ENCODE measurements at regions not wholly inside any gene's neighbourhood (a gene's known extent, or its start where the extent isn't known, plus 50 kb on each side); places are given as distances from the start of the nearest gene placed in this dataset.

DNA sequence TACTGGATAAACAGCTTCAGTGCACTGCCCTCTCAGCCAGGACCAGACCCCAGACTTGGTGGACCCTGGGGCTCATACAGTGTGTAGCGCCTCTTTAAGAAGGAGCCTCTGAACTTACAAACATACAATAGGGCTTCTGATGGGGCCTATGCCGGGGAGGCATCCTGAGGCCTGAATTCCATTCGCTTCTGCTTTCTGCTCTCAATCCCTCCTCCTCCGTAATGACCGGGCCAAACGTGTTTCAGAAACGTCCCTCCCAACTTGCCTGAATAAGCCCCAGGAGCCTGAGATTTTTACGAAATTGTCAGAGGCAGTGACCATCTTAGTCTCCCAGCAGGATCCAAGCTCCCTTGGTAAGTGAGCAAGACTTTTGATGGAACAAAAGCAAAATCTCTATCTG lies 128.1 kb upstream of the BOD1 start:
- no peak for DNase-seq

DNA sequence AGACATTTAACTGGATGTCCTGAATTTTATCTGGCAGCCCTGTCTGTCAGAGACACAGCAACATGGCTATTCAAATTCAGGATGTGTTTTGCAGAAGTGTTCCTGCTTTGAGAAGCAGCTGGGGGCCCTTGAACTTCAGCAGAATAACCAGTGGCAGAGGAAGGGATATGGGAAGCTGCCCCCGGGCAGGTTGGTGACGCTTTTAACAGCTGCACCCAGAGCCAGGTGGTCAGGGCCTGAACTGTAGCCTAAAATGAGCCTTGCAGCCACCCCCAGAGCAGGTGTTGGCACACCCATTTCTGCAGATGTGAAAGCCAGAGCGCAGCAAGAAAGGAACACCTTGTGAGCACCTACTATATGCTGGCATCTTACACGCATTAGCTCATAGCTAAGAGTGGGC lies 128.7 kb upstream of the BOD1 start:
- DNase-seq, result no peak

DNA sequence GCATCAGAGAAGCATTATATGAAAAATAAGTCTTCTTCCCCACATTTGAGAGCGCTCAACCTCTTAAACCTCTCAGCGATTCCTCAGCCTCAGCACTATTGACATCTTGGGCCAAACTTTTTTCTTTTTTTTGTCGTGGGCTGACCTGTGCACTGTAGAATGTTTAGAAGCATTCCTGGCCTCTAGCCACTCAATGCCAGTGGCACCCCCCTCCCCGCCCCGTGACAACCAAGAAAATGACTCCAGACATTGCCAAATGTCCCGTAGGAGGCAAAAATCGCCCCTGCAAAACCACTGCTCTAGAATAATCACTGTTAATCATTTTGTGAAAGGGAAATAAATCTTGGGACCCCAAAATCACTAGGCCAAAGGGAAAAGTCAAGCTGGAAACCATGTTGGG lies 129.1 kb upstream of the BOD1 start:
- no peak for DNase-seq

DNA sequence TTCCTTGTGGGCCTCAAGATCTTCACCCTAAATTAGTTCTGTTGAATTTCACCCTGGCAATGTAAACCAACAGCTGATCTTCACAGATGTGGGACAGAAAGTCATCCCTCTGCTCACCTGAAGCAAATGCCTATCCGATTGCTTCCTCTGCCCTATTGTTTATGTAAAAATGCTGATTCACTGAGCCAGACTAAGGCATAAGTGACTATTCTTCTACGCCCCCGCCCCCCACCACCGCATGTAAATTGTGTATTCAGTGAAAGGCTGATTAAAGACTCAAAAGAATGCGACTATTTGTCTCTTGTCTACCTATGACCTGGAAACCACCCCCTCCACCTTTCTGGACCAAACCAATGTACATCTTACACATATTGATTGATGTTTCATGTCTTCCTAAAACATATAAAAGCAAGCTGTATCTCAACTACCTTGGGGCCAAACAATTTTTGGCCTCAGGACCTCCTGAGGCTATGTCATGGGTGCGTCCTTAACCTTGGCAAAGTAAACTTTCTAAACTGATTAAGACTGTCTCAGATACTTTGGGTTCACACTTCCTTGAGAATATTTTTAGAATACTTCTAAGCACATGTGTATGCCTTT lies 129.7 kb upstream of the BOD1 start:
- DNase-seq, result no peak

DNA sequence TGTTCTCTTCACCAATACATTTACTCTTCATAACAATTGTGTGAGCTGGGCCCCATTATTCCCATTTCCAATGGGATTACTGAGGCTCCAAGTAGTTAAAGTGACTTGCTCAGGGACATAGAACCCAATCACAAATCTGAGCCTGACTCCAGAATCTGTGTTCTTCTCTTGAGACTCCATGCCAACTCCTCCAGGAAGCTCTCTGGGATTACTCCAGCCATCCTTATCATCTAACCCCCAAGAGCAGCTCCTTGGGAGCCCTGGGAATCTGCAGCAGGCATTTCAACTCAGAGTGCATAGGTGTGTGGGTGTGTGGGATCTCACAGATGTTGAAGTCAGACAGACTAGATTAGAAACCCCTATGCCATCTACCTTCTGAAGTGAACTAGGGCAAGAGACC lies 131.4 kb upstream of the BOD1 start:
- DNase-seq, result no peak

DNA sequence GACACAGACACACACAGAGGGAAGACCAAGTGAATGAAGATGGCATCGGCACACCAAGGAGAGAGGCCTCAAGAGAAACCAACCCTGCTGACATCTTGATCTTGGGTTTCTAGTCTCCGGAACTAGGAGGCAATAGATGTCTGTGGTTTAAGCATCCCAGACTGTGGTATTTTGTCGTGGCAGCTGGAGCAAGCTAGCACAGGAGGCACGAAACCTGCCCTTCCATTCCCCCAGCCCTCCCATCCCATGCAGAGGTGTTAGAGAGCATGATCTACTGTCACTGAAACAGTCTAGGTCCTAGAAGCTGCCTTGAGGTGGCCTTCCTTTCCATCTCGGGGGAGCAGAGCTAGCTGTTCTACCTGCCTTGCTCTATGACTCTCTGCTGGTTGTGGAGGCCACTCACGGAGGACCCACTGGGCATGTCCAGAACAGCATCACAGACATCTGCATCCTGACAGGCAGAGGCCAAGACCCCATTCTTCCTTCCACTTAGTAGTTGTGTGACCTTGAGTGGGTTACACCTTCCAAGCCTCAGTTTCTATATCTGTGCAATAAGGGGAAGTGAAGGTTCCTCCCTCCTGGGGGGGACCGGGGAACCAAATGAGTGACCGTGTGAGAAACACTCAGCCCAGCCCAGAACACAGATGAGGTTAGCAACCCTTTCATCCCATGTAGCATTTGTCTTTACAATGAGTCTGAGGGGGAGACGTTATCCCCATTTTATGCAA lies 134.3 kb upstream of the BOD1 start:
- DNase-seq, result no peak

DNA sequence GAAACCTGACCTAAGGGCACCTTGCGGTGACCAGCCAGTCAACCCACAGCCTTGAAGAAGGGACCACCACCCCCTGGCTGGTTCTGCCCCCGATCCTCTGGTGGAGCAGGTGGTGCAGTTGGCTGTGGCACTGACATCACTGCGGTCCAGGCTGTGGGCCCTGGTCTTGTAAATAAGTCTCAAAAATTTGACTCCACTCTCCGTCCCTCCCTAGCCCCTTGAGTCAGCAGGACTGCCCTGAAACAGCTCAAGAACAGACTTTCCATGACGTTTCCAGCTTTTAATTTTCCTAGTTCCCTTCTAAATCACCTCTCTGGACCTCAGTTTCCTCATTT lies 134.8 kb upstream of the BOD1 start:
- no peak for DNase-seq

DNA sequence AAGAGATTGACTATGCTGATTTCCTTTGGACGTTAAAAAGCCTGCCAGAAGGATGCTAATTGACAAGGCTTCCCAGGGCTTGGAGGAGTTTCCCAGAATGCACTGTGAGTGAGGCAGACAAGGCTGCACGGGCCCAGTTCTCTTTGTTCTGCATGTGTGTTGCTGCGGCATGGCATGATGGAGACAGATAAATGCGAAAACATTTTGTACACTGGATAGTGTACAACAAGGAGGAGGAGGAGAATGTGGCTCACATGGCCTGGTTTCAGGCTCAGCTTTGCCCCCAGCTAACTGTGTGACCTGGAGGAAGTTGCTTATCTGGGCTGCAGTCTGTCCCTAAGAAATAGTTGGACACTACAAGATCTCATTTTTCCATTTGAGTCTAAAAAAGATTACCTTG lies 135.5 kb upstream of the CPEB4 start:
- no peak for DNase-seq

DNA sequence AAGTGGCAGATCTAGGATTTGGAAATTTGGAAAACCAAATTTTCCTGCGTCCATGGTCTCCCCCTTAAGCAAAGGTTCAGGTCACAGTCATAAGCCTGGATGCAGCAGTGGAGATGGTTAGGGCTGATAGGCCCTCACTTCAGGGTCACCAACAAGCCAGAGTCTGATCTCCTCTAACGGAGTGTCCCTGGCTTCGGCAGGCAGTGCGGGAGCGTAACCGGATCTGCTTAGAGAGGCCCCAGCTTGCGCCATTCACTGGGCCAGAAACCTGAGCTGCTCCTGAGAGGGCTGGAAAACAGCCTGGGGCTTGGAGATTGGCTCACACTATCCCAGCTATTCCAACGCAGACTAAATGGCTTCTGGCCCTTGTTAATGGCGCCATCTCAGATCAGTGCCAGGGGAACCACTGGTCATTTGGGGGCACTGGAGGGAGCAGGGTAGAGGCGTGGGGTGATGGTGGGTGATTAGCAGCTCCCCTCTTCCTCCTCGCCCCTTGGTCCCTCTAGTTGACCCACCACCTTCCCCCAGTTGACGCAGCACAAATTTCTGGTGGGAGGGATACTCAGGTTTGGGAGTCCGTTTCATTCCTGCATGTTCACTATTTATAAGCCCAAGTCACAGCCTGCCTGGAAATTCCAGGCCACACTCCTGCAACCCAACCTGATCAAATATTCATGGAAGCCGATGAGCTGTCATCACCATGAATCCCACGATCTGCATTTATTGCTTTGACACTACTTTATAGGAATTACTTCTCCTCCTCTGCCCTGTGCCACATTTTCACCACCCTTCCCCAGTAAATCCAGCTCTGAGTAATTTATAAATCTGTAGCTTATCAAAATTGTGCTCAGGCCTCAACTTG lies 134.6 kb upstream of the CPEB4 start:
- DNase-seq, result peak; percentile 78

DNA sequence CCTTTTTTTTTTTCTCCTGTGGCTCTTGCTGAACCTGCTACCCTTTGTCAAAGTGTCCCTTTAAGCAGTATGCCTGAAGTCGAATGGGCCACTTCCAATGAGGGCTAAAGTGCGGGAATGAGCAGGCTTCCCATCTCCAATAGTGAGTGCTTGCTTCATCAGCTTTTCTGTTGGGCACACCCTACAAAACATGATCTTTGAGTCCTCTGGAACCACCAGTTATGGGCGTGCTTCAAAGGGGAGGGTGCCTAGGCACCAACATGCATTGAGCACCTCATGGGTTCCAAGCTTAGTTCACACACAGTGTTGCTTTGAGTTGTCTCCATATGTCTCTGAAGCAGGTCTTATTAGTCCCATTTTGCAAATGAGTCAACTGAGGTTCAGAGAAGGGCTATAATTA lies 132.8 kb upstream of the CPEB4 start:
- DNase-seq, result no peak

DNA sequence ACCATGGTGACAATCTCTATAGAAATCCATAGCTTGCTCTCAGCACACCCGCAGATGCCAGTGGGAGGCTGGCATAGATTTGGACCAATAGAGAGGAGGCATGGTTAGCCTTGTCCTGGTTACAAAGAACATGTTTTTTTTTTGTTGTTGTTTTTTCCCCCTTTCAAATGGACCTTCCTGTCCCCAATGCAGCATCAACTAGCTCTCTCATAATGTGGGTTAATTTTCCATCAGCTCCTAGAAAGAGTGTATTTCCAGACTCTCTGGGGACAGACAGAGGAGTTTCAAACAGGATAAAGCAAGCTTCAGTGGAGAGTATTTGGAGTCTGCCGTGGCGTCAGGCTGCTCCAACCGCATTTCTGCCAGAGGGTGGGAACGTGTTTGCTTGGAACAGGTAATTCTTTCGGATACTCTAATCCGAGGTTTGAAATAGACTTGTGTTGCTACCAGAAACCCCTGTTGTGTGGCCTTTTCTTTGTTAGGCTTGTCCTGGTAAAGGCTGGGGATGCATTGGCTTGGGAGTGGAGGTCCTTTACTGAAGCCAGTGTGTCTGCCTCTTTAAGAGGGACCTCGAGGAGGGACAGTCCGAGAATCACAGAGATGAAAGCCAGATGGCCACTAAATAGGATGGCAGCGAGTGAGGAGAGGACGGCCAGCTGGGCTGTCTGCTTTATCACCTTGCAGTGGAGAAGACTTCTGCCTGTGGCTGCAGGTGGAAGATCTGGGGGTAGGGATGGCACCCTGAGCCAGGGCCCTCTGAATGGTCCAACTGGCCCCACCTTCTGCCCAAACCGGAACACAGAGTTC lies 130.5 kb upstream of the CPEB4 start:
- DNase-seq, result no peak

DNA sequence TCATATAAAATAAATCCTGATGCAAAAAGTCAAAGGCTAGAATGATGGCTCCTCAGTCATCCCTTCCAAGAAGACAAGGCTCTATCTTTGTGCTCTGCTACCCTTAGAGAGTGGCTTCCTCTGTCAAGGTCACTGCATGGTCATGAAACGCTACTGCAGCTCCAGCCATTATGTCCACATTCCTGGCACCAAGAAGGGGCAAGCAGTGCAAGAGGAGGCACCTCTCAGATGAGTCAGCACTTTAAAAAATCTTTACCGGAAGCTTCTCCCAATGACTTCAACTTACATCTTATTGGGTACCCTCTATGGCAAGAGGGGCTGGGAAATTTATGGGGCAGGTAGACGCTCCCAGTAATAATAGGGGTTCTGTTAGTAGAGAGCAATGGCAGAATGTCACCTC lies 129.5 kb upstream of the CPEB4 start:
- DNase-seq, result no peak

DNA sequence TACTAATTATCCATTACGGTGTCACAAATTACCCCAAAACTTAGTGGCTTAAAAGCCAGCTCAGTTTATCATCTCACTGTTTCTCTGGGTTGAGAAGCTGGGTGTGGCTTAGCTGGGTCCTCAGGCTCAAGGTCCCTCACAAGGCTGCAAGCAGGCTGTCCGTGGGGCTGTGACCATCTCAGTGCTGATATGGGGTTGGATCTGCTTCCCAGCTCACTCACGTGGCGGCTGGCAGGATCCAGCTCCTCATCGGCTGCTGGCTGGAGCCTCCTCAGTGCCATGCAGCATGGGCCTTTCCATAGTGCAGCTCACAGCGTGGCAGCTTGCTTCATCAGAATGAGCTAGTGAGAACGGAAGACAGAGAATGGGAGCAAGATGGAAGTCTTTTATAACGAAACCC lies 128.5 kb upstream of the CPEB4 start:
- DNase-seq, result no peak

DNA sequence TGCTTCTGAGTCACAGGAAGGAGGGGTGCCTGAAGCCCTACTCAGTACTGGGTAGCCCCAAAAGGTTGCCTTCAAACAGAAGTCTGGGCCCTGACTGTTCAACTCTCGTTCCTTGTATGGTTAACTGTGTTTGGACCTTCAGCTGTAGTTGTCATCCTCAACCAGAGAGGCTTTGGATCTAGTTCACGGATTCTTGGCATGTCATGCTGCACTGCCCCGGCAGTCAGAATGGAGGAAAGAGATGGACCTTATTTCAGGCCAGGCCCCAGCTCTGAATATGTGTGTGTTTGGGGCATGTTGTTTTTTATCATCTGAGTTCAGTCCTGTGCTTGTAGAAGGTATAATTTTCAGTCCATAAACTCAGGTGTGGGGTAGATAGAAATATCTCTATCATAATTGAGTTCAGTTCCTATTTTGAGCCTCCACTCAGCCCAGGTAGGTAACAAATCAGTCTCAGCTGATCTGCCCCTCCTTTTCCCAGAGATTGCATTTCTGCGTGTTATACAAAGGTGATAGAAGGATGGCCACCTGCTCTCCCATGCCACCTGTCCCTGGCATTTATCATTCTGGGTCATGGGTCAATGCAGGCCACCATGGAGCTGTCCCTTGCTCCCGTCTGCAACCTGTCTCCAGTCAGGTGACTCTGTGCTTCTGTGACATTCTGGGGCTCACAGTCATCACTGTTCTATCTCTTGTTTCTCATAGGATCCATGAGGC lies 127.5 kb upstream of the CPEB4 start:
- DNase-seq, result no peak

DNA sequence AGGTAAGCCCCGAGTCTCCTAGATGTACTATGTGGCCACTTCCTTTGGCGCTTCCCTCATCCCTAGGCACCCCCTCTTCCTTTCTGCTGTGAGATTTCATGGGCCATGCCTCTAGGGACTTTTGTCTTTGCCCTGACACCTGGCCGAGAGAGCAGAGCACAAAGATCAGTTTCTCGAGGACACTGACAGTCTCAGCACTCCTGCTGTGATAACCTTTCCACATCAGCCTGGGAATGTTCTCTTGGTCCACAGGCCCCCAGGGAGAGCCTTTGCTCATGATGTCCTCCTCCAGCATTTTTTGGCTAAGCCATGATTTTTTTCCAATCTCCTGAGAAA lies 127.0 kb upstream of the CPEB4 start:
- no peak for DNase-seq

DNA sequence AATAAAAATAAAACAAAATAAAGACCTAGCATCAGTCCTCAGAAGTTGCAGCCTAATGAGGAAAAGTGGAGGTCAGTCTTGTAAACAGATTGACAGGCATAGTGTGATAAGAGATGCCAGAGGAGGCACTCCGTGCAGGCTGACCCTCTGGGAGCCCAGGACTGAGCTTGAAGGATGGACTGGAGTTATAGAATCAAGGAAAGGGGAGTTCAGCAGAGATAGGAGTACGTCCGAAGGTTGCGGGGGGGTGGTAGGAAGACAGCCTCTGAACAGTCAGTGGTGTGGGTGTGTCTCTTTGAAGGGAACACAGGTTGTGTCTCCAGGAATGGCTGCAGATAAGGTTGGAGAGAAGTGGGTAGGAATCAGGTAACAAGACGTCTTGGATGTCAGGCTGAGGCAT lies 126.1 kb upstream of the CPEB4 start:
- no peak for DNase-seq

DNA sequence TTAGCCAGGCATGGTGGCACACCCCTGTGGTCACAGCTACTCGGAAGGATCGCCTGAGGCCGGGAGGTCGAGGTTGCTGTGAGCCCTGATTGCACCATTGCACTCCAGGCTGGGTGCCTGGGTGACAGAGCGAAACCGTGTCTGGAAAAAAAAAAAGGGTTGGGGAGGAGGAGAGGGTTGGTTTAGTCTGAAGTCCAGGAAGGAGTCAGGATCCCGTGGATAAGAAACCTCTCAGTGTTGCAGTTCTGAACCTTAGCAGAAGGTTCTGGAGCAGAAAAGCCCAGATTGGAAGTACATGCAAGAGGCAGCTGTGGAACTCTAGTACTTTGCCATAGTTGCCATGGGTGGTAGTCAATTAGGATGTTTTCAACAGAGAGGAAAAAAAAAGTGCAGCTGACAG lies 125.2 kb upstream of the CPEB4 start:
- DNase-seq, result no peak

DNA sequence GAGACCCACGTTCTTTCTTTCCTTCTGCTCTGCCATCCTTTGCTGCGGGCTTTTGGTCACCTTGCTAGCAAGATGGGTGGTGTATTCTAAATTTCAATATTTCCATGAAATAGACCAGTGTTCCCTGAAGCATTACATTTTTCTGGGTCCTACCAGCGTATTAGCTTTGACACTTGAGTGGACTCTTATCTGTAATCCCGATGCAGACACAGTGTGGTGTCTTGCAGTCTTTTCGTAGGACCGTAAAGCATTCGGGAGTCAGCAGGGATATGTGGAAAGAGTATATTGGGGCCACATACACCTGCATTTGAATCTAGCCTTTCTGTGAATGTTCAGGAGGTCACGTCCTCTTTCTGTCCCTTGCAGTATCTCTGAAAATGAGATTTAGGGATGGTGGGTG lies 124.7 kb upstream of the CPEB4 start:
- no peak for DNase-seq

DNA sequence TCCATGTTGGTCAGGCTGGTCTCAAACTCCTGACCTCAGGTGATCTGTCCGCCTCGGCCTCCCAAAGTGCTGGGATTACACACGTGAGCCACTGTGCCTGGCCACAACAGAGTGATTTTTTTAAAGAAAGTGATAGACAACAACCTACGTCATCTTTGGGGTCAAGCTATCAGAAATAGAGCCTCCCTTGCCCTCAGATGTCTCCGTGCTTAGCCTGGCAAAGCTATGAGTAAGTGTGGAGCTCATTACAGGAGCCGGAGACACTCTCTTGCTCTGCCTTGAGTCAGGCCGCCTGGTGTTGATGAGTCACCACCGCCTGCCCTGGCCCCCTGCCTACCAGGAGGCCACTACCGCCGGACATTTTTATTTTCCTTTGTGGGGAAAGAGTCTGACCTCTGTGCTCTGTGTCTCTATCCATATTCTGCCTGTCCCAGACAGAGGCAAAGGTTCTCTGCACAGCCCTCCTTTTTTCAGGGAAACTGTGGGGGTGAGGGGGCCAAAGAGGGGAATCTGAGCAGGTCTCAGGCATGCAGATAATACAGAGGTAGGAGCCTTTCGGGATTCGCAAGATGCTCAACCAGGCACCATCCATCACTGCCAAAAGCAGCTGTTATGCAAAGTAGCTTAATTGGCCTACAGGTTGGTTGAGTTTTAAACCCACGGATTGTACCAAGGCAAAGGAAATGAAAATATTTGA lies 123.7 kb upstream of the CPEB4 start:
- DNase-seq, result no peak

DNA sequence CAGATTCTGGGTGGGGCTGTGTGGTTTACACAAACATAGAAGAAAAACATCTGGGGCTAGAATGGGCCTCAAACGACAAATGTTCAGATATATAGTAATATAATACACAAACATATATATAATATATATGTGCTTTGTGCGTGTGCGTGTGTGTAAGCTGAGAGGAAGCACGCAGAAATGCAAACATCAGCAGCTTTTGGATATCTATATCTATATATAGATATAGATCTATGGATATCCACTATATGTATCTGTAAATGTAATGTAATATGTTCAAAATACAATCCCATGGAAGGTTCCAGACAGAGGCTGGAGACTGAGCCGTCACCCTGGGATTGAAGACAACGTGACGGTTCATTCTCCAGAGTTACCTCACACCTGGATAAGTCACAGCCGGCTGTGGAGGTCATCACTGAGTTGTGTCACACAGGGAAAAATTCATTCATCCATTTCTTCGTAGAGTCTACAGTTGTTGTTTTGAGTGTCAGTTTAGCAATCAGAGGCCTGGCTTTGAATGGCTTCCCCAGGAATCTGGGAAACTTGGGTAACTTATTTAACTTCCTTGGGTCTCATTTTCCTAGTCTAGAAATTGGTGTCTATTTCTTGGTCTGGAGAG lies 123.0 kb upstream of the CPEB4 start:
- DNase-seq, result no peak

DNA sequence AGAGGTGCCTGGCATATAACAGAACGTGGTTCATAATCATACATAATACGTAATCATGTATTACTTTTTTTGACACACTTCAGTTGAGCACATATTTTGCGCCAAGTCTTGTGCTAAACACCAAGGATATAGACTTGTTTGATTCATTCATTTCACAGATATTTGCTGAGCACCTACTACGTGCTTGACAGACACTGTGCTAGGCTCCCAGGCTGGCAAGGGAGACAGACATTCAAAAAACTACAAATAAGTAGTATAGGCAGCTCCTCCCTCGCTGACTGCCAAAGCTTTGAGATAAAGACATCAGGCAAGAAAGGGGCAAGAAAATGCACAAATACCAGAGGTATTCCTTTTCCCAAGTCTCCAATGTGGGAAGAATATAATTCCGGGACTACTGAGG lies 122.5 kb upstream of the CPEB4 start:
- no peak for DNase-seq

Measured in NCI-H1092 treated with DMSO at 0.1 percent for 48 hours (cell line).